Activated T-cell treated with anti-CD3 and anti-CD28 coated beads, Interleukin-2, amount 50 U/mL, for 4 hours (primary cell): ENCODE measurements at regions not wholly inside any gene's neighbourhood (a gene's known extent, or its start where the extent isn't known, plus 50 kb on each side); places are given as distances from the start of the nearest gene placed in this dataset.

Experiments
- ATAC-seq, 2 donors: fragments of 200-7000 bp; cut with Tn5 transposase; one replicate each; pipeline ENCODE4 v1.10.0; 2021
- DNase-seq: peaks from one replicate; pipeline ENCODE4 v3.0.0-alpha.2; 2020
- H3K27me3 Mint-ChIP-seq: one replicate; pipeline ENCODE4 v1.8.0; 2021; ENCODE audit warnings: low read depth, mixed read lengths
- H3K36me3 Mint-ChIP-seq: one replicate; pipeline ENCODE4 v1.8.0; 2022; ENCODE audit warnings: mixed read lengths; ENCODE audit not compliant: insufficient read depth
- H3K4me1 Mint-ChIP-seq: one replicate; pipeline ENCODE4 v1.8.0; 2021; ENCODE audit warnings: low read depth, mixed read lengths
- H3K4me3 Mint-ChIP-seq: one replicate; pipeline ENCODE4 v1.8.0; 2021; ENCODE audit warnings: mild to moderate bottlenecking, moderate library complexity, mixed read lengths
- H3K9me3 Mint-ChIP-seq: one replicate; pipeline ENCODE4 v1.8.0; 2021; ENCODE audit warnings: mixed read lengths

- Mint-ChIP-seq H3K4me1 (peaks cover 11% of the 10 kb centered on the region), H3K4me3 (no peak overlapping the region), H3K36me3 (peaks cover 2% of the 10 kb centered on the region), H3K27me3 (no peaks in the 10 kb centered on the region), H3K9me3 (no peaks in the 10 kb centered on the region)
- DNase-seq (no peak), ATAC-seq (peak; percentile 34 to 58)
These were observed 119.4 kb downstream of the MRPS6 start for GRCh38 chr21:34192646-34193285.

GRCh38 chr21:34195335-34195734 lies 122.0 kb downstream of the MRPS6 start:
- H3K9me3 Mint-ChIP-seq, result no peaks in the 10 kb centered on the region
- no peak for ATAC-seq
- no peak for DNase-seq
- peaks cover 33% of the 10 kb centered on the region for H3K4me1 Mint-ChIP-seq
- H3K27me3 Mint-ChIP-seq, result no peaks in the 10 kb centered on the region
- no peak overlapping the region for H3K4me3 Mint-ChIP-seq
- H3K36me3 Mint-ChIP-seq, result no peaks in the 10 kb centered on the region

- H3K36me3 Mint-ChIP-seq, result no peaks in the 10 kb centered on the region
- ATAC-seq, result no peak
- DNase-seq, result no peak
- H3K9me3 Mint-ChIP-seq, result no peaks in the 10 kb centered on the region
- no peaks in the 10 kb centered on the region for H3K27me3 Mint-ChIP-seq
- H3K4me3 Mint-ChIP-seq, result no peak overlapping the region
- peaks cover 45% of the 10 kb centered on the region for H3K4me1 Mint-ChIP-seq
These were observed 123.6 kb downstream of the MRPS6 start for GRCh38 chr21:34196996-34197395.

- no peaks in the 10 kb centered on the region for H3K36me3 Mint-ChIP-seq
- H3K27me3 Mint-ChIP-seq, result no peaks in the 10 kb centered on the region
- no peaks in the 10 kb centered on the region for H3K9me3 Mint-ChIP-seq
- peaks cover 44% of the 10 kb centered on the region for H3K4me1 Mint-ChIP-seq
- ATAC-seq (no peak), DNase-seq (no peak)
- no peak overlapping the region for H3K4me3 Mint-ChIP-seq
These were observed 124.2 kb downstream of the MRPS6 start for GRCh38 chr21:34197561-34197960.

GRCh38 chr21:34198231-34199120 lies 125.1 kb downstream of the MRPS6 start:
- Mint-ChIP-seq H3K4me1 (peaks cover 43% of the 10 kb centered on the region), H3K36me3 (no peaks in the 10 kb centered on the region), H3K4me3 (peak overlapping the region; percentile 66), H3K9me3 (no peaks in the 10 kb centered on the region), H3K27me3 (no peaks in the 10 kb centered on the region)
- DNase-seq (no peak), ATAC-seq (peak; percentile 39 to 56)

DNA sequence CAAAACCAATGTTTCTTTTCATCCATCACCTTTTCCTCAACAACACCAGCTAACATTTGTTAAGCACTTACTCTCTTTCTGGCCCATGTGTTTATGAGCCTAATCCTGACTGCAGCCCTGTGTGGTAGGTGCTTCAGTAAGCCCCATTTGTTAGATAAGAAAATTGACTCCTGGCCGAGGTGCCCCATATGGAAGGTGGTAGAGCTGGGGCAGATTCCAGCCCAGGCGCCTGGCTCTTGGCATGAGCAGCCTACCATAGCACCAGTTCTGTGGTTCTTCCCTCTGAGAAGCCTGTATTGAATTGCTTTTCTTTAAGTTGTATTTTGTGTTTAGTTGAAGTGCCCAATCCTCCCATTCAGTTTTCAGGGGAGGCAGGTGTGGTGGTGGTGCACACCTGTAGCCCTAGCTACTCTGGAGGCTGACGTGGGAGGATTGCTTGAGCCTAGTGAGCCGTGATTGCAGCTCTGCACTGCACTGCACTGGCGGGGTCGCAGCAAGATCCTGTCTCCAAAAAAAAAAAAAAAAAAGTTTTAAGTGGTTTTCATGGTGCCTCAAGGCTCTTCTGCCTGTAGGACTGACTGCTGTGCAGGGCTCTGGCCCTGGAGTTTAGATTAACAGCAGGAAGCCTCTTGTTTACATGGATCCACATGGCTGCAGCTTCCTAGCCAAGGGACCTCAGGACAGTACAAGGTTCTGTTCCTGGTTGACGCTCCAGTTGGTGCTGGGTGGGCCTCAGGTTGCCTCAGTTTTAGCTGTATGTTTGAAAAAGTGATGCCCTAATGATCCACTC lies 125.9 kb downstream of the MRPS6 start:
- no peaks in the 10 kb centered on the region for H3K27me3 Mint-ChIP-seq
- DNase-seq (no peak), ATAC-seq (no peak)
- H3K36me3 Mint-ChIP-seq, result no peaks in the 10 kb centered on the region
- H3K9me3 Mint-ChIP-seq, result no peaks in the 10 kb centered on the region
- peak overlapping the region; percentile 66 for H3K4me3 Mint-ChIP-seq
- H3K4me1 Mint-ChIP-seq, result peaks cover 43% of the 10 kb centered on the region

DNA sequence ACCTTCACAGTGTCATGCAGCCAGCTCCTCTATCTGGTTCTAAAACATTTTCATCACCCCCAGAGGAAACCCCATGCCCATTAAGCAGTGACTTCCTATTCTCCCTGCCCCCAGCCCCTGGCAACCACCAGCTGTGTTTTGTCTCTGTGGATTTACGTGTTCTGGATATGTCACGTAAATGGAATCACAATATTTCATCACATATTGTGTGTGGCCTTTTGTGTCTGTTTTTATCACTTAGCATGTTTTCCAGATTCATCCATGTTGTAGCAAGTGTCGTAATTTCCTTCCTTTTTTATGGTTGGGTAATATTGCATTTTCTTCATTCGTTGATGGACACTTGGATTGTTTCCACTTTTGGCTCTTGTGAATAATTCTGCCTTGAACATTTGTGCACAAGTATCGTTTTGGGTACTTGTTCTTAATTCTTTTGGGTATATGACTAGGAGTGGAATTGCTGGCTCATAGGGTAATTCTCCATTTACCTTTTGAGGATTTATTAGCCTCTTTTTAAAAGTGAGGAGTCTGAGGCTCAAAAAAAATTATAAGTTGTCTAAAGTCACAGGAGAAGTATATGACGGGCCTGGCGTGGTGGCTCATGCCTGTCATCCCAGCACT lies 127.0 kb downstream of the MRPS6 start:
- Mint-ChIP-seq H3K4me1 (peaks cover 43% of the 10 kb centered on the region), H3K9me3 (no peaks in the 10 kb centered on the region), H3K36me3 (no peaks in the 10 kb centered on the region), H3K4me3 (no peak overlapping the region), H3K27me3 (no peaks in the 10 kb centered on the region)
- no peak for ATAC-seq
- DNase-seq, result no peak

GRCh38 chr21:34201001-34201400 lies 127.6 kb downstream of the MRPS6 start:
- Mint-ChIP-seq H3K9me3 (no peaks in the 10 kb centered on the region), H3K27me3 (no peaks in the 10 kb centered on the region), H3K4me3 (peak overlapping the region; percentile 72), H3K36me3 (no peaks in the 10 kb centered on the region), H3K4me1 (peaks cover 44% of the 10 kb centered on the region)
- no peak for DNase-seq
- ATAC-seq, result no peak

GRCh38 chr21:34201481-34201858 lies 128.1 kb downstream of the MRPS6 start:
- H3K9me3 Mint-ChIP-seq, result no peaks in the 10 kb centered on the region
- peaks cover 44% of the 10 kb centered on the region for H3K4me1 Mint-ChIP-seq
- ATAC-seq, result no peak
- H3K27me3 Mint-ChIP-seq, result no peaks in the 10 kb centered on the region
- no peak for DNase-seq
- peak overlapping the region; percentile 72 for H3K4me3 Mint-ChIP-seq
- H3K36me3 Mint-ChIP-seq, result no peaks in the 10 kb centered on the region

DNA sequence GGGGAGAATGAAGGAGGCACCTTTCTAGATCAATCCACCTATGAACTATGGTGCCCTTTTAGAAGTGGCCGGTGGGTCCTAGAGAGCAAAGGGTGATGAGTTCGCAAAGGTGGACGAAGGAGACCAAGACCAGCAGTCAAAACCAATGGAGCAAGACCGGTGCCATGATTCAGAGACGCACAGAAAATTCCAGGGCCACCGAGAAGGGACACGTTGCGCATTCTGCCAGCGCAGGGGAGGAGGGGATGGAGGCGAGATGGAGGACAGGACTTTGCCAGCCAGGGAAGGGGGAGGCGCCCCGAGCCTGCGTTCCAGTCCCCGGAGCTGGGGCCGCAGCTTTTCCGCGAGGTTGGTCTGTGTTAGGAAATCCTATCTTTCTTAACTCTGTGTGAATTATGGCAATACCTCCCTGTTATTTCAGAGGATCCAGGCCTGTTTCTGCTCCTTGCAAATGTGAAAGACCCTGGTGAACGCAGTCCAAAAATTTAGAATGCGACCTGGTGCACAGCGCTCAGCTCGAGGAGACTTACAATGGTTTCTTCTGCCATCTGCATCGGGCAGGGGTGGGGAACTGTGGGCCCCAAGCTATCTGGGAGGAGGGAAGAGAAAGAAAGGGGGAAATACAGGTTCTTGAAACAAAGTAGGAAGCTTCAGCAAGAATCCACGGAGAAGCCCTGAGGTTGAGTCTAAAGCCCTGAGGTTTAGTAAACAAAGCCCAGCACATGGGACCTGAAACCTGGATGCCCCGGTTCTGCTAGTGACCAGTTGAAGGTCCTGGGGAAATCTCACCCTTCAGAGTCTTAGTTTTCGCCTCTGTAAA lies 129.4 kb downstream of the MRPS6 start:
- Mint-ChIP-seq H3K9me3 (no peaks in the 10 kb centered on the region), H3K27me3 (no peaks in the 10 kb centered on the region), H3K4me1 (peaks cover 40% of the 10 kb centered on the region), H3K4me3 (peak overlapping the region; percentile 72), H3K36me3 (no peaks in the 10 kb centered on the region)
- DNase-seq (no peak), ATAC-seq (peak in 1 of 2 donors; percentile 7)

GRCh38 chr21:34203851-34204420 lies 130.6 kb downstream of the MRPS6 start:
- DNase-seq (no peak), ATAC-seq (no peak)
- Mint-ChIP-seq H3K36me3 (no peaks in the 10 kb centered on the region), H3K27me3 (no peaks in the 10 kb centered on the region), H3K4me1 (peaks cover 28% of the 10 kb centered on the region), H3K9me3 (peaks cover under 1% of the 10 kb centered on the region), H3K4me3 (no peak overlapping the region)

GRCh38 chr21:34204481-34205439 lies 131.4 kb downstream of the MRPS6 start:
- no peak overlapping the region for H3K4me3 Mint-ChIP-seq
- H3K9me3 Mint-ChIP-seq, result peaks cover 8% of the 10 kb centered on the region
- H3K27me3 Mint-ChIP-seq, result no peaks in the 10 kb centered on the region
- ATAC-seq (no peak), DNase-seq (no peak)
- peaks cover 20% of the 10 kb centered on the region for H3K4me1 Mint-ChIP-seq
- no peaks in the 10 kb centered on the region for H3K36me3 Mint-ChIP-seq
